Prostate gland (tissue), 2 donors: ENCODE measurements at regions not wholly inside any gene's neighbourhood (a gene's known extent, or its start where the extent isn't known, plus 50 kb on each side); places are given as distances from the start of the nearest gene placed in this dataset.
A peak's percentile ranks its signal among the peaks of the same experiment; 100 is the strongest.

Experiments used
- DNase-seq: peaks from one replicate; pipeline ENCODE4 v3.0.0-alpha.2; 2019; ENCODE audit warnings: low spot score
- H3K27ac ChIP-seq, 2 donors: fragments of 200-600 bp; sonication (generic); 2 replicates each; pipeline ENCODE4 v1.5.1; 2017 to 2019
- H3K27me3 ChIP-seq: fragments of 200-600 bp; sonication (generic); replicated peaks from 2 replicates; pipeline ENCODE4 v1.5.1; 2019; ENCODE audit not compliant: insufficient read depth
- H3K36me3 ChIP-seq, 2 donors: fragments of 200-600 bp; sonication (generic); 1 replicate in 1 of 2; 2 replicates in 1 of 2; pipeline versions ENCODE4 v1.5.1 to v1.8.1; 2017 to 2019
- H3K4me1 ChIP-seq: fragments of 200-600 bp; sonication (generic); replicated peaks from 2 replicates; pipeline ENCODE4 v1.5.1; 2019
- H3K4me3 ChIP-seq, 2 donors: fragments of 200-600 bp; sonication (generic); 2 replicates each; pipeline ENCODE4 v1.5.1; 2017 to 2019
- H3K9me3 ChIP-seq: fragments of 200-600 bp; sonication (generic); 2 replicates; pipeline ENCODE4 v1.5.1; 2017
- CTCF ChIP-seq, 4 experiments: fragments of 200-600 bp in 2 of 4; fragments of 450-650 bp in 2 of 4; sonication (generic) in 2 of 4; IDR thresholded peaks; 1 replicate in 3 of 4; 2 replicates in 1 of 4; pipeline ENCODE4 v1.5.1; 2016 to 2019; ENCODE audit warnings: antibody characterized with exemption in 4 of 4, mild to moderate bottlenecking in 2 of 4, moderate library complexity in 2 of 4
- POLR2A ChIP-seq: fragments of 450-650 bp; IDR thresholded peaks from one replicate; pipeline ENCODE4 v1.6.1; 2016; ENCODE audit warnings: antibody characterized with exemption, mild to moderate bottlenecking
- POLR2AphosphoS5 ChIP-seq: sonication (generic); formaldehyde crosslinking; IDR thresholded peaks from one replicate; pipeline ENCODE4 v1.6.1; 2017; ENCODE audit warnings: antibody characterized with exemption
- WGBS: methylation state at CpG from one replicate; pipeline ENCODE4 v1.1.5; 2018; 5-methylcytosine and 5-hydroxymethylcytosine counted together
- intact Hi-C: fragments of 100-400 bp; cut with DNase I; formaldehyde crosslinking; loops from one replicate; pipeline ENCODE4 v1.14.2; 2022

- TF ChIP-seq CTCF (IDR thresholded peaks at IDR 0.05) (no peak), POLR2AphosphoS5 (peak; percentile 58), POLR2A (no peak)
- DNase-seq, result peak; percentile 17
- Histone ChIP-seq H3K36me3 (no peaks in the 10 kb centered on the region), H3K4me3 (no peak overlapping the region), H3K4me1 (peaks cover 5% of the 10 kb centered on the region), H3K27ac (peak overlapping the region; percentile 48 to 54), H3K27me3 (no peaks in the 10 kb centered on the region), H3K9me3 (no peaks in the 10 kb centered on the region)
- intact Hi-C loops, result no loop called here
- WGBS, result 51% methylated on average over 6 of the region's 6 CpGs
Observed at GRCh38 chr2:64273524-64274398, 129.5 kb upstream of the PELI1 start.

GRCh38 chr2:64274399-64275173, 130.4 kb upstream of the PELI1 start:
- Histone ChIP-seq H3K4me3 (no peak overlapping the region), H3K4me1 (peaks cover 5% of the 10 kb centered on the region), H3K27me3 (no peaks in the 10 kb centered on the region), H3K27ac (peak overlapping the region in 1 of 2 donors; percentile 54), H3K36me3 (no peaks in the 10 kb centered on the region), H3K9me3 (no peaks in the 10 kb centered on the region)
- intact Hi-C loops, result no loop called here
- no peak for DNase-seq
- WGBS, result 91% methylated on average over 2 of the region's 2 CpGs
- TF ChIP-seq POLR2A (no peak), POLR2AphosphoS5 (no peak), CTCF (IDR thresholded peaks at IDR 0.05) (no peak)

GRCh38 chr2:64275174-64275466, 130.9 kb upstream of the PELI1 start:
- intact Hi-C loops, result no loop called here
- Histone ChIP-seq H3K27me3 (no peaks in the 10 kb centered on the region), H3K4me3 (no peak overlapping the region), H3K36me3 (no peaks in the 10 kb centered on the region), H3K4me1 (peaks cover 5% of the 10 kb centered on the region), H3K9me3 (no peaks in the 10 kb centered on the region), H3K27ac (no peak overlapping the region)
- TF ChIP-seq CTCF (IDR thresholded peaks at IDR 0.05), result no peak
- no peak for TF ChIP-seq POLR2A
- no peak for TF ChIP-seq POLR2AphosphoS5
- no peak for DNase-seq

- Histone ChIP-seq H3K9me3 (no peaks in the 10 kb centered on the region), H3K27me3 (no peaks in the 10 kb centered on the region), H3K27ac (peak overlapping the region; percentile 1 to 36), H3K4me1 (peaks cover 5% of the 10 kb centered on the region), H3K4me3 (no peak overlapping the region), H3K36me3 (no peaks in the 10 kb centered on the region)
- TF ChIP-seq POLR2AphosphoS5, result no peak
- TF ChIP-seq POLR2A, result no peak
- TF ChIP-seq CTCF (IDR thresholded peaks at IDR 0.05), result no peak
- WGBS, result 87% methylated on average over 3 of the region's 3 CpGs
- DNase-seq, result no peak
- intact Hi-C loops, result no loop called here
Observed at GRCh38 chr2:64276417-64277095, 132.3 kb upstream of the PELI1 start.
